DOHH2 (cell line): ENCODE measurements at regions not wholly inside any gene's neighbourhood (a gene's known extent, or its start where the extent isn't known, plus 50 kb on each side); places are given as distances from the start of the nearest gene placed in this dataset.

ENCODE experiments used
- H3F3A ChIP-seq: fragments of 200-600 bp; sonication (generic), shearing (Covaris generic); 2 replicates; pipeline ENCODE4 v1.6.0; 2016; ENCODE audit warnings: antibody characterized with exemption, mild to moderate bottlenecking; ENCODE audit not compliant: control insufficient read depth, insufficient read depth
- H3K27ac ChIP-seq: fragments of 200-600 bp; sonication (generic); 2 replicates; pipeline ENCODE4 v1.5.1; 2014; ENCODE audit warnings: low read depth, mild to moderate bottlenecking, low read length, moderate library complexity
- H3K27me3 ChIP-seq: fragments of 200-600 bp; sonication (generic); 2 replicates; pipeline ENCODE4 v1.6.1; 2014; ENCODE audit warnings: mild to moderate bottlenecking, low read length, mixed read lengths; ENCODE audit not compliant: control insufficient read depth
- H3K36me3 ChIP-seq: fragments of 200-600 bp; sonication (generic); 2 replicates; pipeline ENCODE4 v1.6.1; 2014; ENCODE audit warnings: mild to moderate bottlenecking, low read length, moderate library complexity, mixed read lengths; ENCODE audit not compliant: control insufficient read depth
- H3K4me1 ChIP-seq: fragments of 200-600 bp; sonication (generic); 2 replicates; pipeline ENCODE4 v1.6.1; 2014; ENCODE audit warnings: mild to moderate bottlenecking, low read length, mixed read lengths; ENCODE audit not compliant: control insufficient read depth
- H3K4me2 ChIP-seq: fragments of 200-600 bp; sonication (generic); 2 replicates; pipeline ENCODE4 v1.6.0; 2014; ENCODE audit warnings: mild to moderate bottlenecking, low read length, moderate library complexity
- H3K4me3 ChIP-seq: fragments of 200-600 bp; sonication (generic); 2 replicates; pipeline ENCODE4 v1.5.1; 2014; ENCODE audit warnings: mild to moderate bottlenecking, low read length, mixed read lengths
- H3K79me2 ChIP-seq: fragments of 200-600 bp; sonication (generic); 2 replicates; pipeline ENCODE4 v1.6.1; 2014; ENCODE audit warnings: mild to moderate bottlenecking, low read length, mixed read lengths; ENCODE audit not compliant: control insufficient read depth
- H3K9me2 ChIP-seq: fragments of 200-600 bp; sonication (generic); replicated peaks from 2 replicates; pipeline ENCODE4 v1.6.1; 2014; ENCODE audit warnings: mild to moderate bottlenecking, low read length, mixed read lengths; ENCODE audit not compliant: control insufficient read depth
- H3K9me3 ChIP-seq: fragments of 200-600 bp; sonication (generic); 2 replicates; pipeline ENCODE4 v1.6.1; 2014; ENCODE audit warnings: antibody characterized with exemption, low read length, mixed read lengths; ENCODE audit not compliant: control insufficient read depth, insufficient read depth
- H4K20me1 ChIP-seq: fragments of 200-600 bp; sonication (generic); 2 replicates; pipeline ENCODE4 v1.6.0; 2014; ENCODE audit warnings: low read depth, mild to moderate bottlenecking, antibody characterized with exemption, low read length, moderate library complexity; ENCODE audit not compliant: control insufficient read depth, insufficient read depth
- EZH2phosphoT487 ChIP-seq: fragments of 200-600 bp; sonication (generic); IDR thresholded peaks from 2 replicates; pipeline ENCODE4 v1.6.1; 2017; ENCODE audit warnings: borderline replicate concordance, mild to moderate bottlenecking, antibody characterized with exemption, low read length, moderate library complexity, mixed read lengths
- TF ChIP-seq, protein P1 (sequence below): fragments of 200-600 bp; sonication (generic); IDR thresholded peaks from one replicate; pipeline ENCODE4 v1.5.1; 2014; ENCODE audit warnings: antibody characterized with exemption, mild to moderate bottlenecking, low read depth, low read length; ENCODE audit not compliant: poor library complexity, severe bottlenecking

DNA sequence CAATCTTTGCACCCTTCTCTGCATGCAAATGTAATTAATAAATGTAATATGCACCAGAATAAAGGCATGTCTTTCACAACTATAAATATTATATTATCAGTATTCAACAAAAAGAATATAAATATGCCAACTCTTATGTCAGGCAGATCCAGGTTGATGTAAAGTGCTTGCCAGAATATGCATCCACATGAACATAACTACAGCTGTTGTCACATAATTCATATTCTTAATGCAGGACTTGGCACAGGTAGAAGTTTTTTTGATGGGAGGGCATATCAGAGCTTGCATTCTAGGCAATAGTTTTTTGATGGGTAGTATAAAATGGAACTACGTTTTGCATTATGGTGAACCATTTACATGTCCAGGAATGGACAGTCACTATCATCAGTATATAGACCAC is 544.3 kb downstream of the ZNF804A start:
- no peaks in the 10 kb centered on the region; the same call in 1 of the 2 replicates for H3K9me3 ChIP-seq
- no peak for TF ChIP-seq EZH2phosphoT487
- TF ChIP-seq, protein P1, sequence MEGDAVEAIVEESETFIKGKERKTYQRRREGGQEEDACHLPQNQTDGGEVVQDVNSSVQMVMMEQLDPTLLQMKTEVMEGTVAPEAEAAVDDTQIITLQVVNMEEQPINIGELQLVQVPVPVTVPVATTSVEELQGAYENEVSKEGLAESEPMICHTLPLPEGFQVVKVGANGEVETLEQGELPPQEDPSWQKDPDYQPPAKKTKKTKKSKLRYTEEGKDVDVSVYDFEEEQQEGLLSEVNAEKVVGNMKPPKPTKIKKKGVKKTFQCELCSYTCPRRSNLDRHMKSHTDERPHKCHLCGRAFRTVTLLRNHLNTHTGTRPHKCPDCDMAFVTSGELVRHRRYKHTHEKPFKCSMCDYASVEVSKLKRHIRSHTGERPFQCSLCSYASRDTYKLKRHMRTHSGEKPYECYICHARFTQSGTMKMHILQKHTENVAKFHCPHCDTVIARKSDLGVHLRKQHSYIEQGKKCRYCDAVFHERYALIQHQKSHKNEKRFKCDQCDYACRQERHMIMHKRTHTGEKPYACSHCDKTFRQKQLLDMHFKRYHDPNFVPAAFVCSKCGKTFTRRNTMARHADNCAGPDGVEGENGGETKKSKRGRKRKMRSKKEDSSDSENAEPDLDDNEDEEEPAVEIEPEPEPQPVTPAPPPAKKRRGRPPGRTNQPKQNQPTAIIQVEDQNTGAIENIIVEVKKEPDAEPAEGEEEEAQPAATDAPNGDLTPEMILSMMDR = no peak
- H3K4me3 ChIP-seq = no peak overlapping the region

DNA sequence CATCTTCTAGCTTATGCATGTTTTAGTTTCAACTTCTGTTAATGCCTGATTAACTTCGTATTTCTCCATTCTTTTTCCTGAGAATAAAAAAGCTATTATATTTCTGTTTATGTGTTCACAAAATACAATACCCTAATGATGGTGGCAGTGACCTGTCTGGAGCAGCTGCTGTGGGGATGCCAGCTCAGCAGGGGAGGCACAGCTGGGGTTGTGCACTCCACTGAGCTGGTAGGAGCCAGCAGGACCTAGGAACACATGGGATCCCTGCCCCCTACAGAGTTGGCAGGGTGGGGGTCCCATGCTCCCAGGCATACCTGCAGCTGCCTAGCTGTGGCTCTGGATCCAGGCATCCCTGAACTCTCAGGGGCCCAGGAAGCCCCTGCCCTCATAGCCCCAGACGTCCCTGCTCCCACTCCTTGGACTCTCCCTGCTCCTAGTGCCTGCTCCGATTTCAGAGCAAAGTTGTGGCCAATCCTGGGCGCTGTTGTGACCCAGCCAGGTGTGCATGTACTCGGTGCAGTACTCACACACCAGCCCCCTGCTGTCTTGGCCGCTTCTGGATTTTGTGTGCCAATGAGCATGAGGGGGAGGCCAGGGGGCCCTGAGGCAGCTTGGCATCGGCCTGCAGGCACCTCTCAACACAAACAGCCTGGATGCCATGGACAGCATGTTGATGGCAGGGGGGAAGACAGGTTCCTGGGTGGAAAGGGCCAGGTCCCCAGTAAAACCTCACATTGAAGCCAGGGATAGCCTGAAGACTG is 546.0 kb downstream of the ZNF804A start:
- Histone ChIP-seq H3K4me1 (peaks cover 3% of the 10 kb centered on the region; the same call in 1 of the 2 replicates), H3K4me2 (no peak overlapping the region), H4K20me1 (no peaks in the 10 kb centered on the region), H3K36me3 (no peaks in the 10 kb centered on the region), H3K27me3 (no peaks in the 10 kb centered on the region), H3K79me2 (no peaks in the 10 kb centered on the region), H3K9me2 (no peaks in the 10 kb centered on the region), H3F3A (no peaks in the 10 kb centered on the region), H3K9me3 (no peaks in the 10 kb centered on the region; the same call in 1 of the 2 replicates), H3K27ac (no peak overlapping the region), H3K4me3 (no peak overlapping the region)
- TF ChIP-seq EZH2phosphoT487 = no peak
- TF ChIP-seq, protein P1 = no peak

More for the DNA sequence above, 544.3 kb downstream of the ZNF804A start:
- no peaks in the 10 kb centered on the region for H3F3A ChIP-seq
- H4K20me1 ChIP-seq = no peaks in the 10 kb centered on the region
- no peak overlapping the region for H3K4me2 ChIP-seq
- no peaks in the 10 kb centered on the region for H3K27me3 ChIP-seq
- no peaks in the 10 kb centered on the region for H3K36me3 ChIP-seq
- H3K79me2 ChIP-seq = no peaks in the 10 kb centered on the region
- H3K27ac ChIP-seq = no peak overlapping the region
- peaks cover 3% of the 10 kb centered on the region; the same call in 1 of the 2 replicates for H3K4me1 ChIP-seq
- no peaks in the 10 kb centered on the region for H3K9me2 ChIP-seq

DNA sequence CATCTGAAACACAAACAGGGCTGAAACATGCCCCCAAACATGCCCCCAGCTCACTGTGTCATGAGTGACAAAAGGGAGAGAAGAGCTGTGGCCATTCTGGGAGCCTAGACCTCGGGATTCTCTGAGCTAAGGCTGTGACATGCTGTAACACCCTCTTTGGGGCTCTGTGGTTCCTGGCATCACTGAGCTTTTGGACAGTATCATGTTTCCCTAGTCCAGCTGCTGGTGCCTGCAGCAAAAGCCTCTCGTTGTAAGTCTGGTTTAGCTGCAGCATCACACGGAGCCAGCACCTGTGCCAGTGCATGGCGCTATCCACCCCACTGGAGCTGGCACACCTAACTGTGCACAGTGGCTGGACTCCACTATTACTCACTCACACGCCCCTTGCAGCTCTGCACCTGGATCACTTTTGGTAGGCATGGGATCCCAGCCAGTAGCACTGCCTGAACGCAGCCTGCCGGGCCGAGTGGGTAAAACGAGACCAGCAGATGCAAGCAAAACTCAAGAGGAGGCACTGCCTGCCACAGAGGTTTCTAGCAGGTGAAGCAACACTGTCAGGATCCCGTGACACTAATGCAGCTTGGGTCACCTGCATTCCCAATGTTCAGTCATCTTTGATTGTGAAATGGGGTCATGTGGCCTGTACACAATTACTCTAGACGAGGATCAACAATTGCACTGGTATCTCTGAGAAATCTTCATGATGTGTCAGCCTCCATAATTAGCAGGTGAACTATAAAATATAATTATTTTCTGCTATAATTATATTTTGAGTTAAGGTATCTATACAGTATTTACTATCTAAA is 547.2 kb downstream of the ZNF804A start:
- H3K79me2 ChIP-seq = no peaks in the 10 kb centered on the region
- TF ChIP-seq, protein P1 = no peak
- TF ChIP-seq EZH2phosphoT487 = no peak
- peaks cover 3% of the 10 kb centered on the region; the same call in 1 of the 2 replicates for H3K4me1 ChIP-seq
- no peak overlapping the region for H3K27ac ChIP-seq
- no peak overlapping the region for H3K4me2 ChIP-seq
- H3K9me2 ChIP-seq = no peaks in the 10 kb centered on the region
- H3K36me3 ChIP-seq = no peaks in the 10 kb centered on the region
- no peaks in the 10 kb centered on the region for H4K20me1 ChIP-seq
- H3K27me3 ChIP-seq = no peaks in the 10 kb centered on the region
- no peaks in the 10 kb centered on the region for H3F3A ChIP-seq
- no peaks in the 10 kb centered on the region; the same call in 1 of the 2 replicates for H3K9me3 ChIP-seq
- no peak overlapping the region for H3K4me3 ChIP-seq
